Caco-2 (cell line): ENCODE measurements at regions not wholly inside any gene's neighbourhood (a gene's known extent, or its start where the extent isn't known, plus 50 kb on each side); places are given as distances from the start of the nearest gene placed in this dataset.
"Not testable (repeated sequence)": the region's sequence is repeated elsewhere in the genome, so short reads cannot be mapped to it uniquely, and the experiment has no call there.

Experiments
- BruUV-seq: library from RNA; stranded (reverse); fragments of 400-500 nt; replicated peaks from 2 replicates; lab custom pipeline; 2021; lab: Mats Ljungman, UMichigan
- CTCF ChIA-PET: fragments of 300-600 bp; sonication (Branson Sonifier 250); formaldehyde crosslinking; loops from one replicate; lab custom pipeline; 2022; ENCODE audit warnings: antibody characterized with exemption; lab: Charles Lee
- POLR2A ChIA-PET: fragments of 300-600 bp; sonication (Branson Sonifier 250); formaldehyde crosslinking; loops from one replicate; lab custom pipeline; 2022; ENCODE audit warnings: antibody characterized with exemption; lab: Charles Lee
- DNase-seq, 2 experiments: peaks; one replicate each; pipeline versions ENCODE4 v3.0.0 to v3.0.0-alpha.2; 2020 to 2022
- H3K27me3 ChIP-seq: replicated peaks from 2 replicates; pipeline ENCODE4 v1.6.0; 2011; ENCODE audit warnings: low read length; ENCODE audit not compliant: control insufficient read depth, insufficient read depth
- H3K36me3 ChIP-seq: 2 replicates; pipeline ENCODE4 v1.5.1; 2011; ENCODE audit warnings: low read length; ENCODE audit not compliant: control insufficient read depth, insufficient read depth
- H3K4me1 ChIP-seq: fragments of 250-450 bp; sonication (Bioruptor Pico); 2 replicates; pipeline ENCODE4 v1.5.1; 2020; ENCODE audit warnings: mild to moderate bottlenecking
- H3K4me3 ChIP-seq: 2 replicates; pipeline ENCODE4 v1.5.1; 2011; ENCODE audit warnings: low read depth, mild to moderate bottlenecking, control low read depth, low read length
- H3K9me3 ChIP-seq: fragments of 250-450 bp; sonication (Bioruptor Pico); 2 replicates; pipeline ENCODE4 v1.5.1; 2020; ENCODE audit warnings: mild to moderate bottlenecking, moderate library complexity
- H3K27ac Mint-ChIP-seq: one replicate; pipeline ENCODE4 v1.8.0; 2022; ENCODE audit warnings: mixed read lengths; ENCODE audit not compliant: unreplicated experiment
- H3K27me3 Mint-ChIP-seq: one replicate; pipeline ENCODE4 v1.8.0; 2022; ENCODE audit warnings: mixed read lengths; ENCODE audit not compliant: insufficient read depth, unreplicated experiment
- H3K36me3 Mint-ChIP-seq: one replicate; pipeline ENCODE4 v1.8.0; 2022; ENCODE audit warnings: mild to moderate bottlenecking, mixed read lengths; ENCODE audit not compliant: insufficient read depth, unreplicated experiment
- H3K4me1 Mint-ChIP-seq: one replicate; pipeline ENCODE4 v1.8.0; 2022; ENCODE audit warnings: low read depth, mixed read lengths; ENCODE audit not compliant: unreplicated experiment
- H3K4me3 Mint-ChIP-seq: one replicate; pipeline ENCODE4 v1.8.0; 2022; ENCODE audit warnings: mild to moderate bottlenecking, moderate library complexity, mixed read lengths; ENCODE audit not compliant: unreplicated experiment
- H3K9me3 Mint-ChIP-seq: one replicate; pipeline ENCODE4 v1.8.0; 2022; ENCODE audit warnings: mixed read lengths; ENCODE audit not compliant: unreplicated experiment
- intact Hi-C: fragments of 100-400 bp; cut with micrococcal nuclease; formaldehyde crosslinking; loops from one replicate; pipeline ENCODE4 v1.10.0; 2022; ENCODE audit not compliant: unreplicated experiment
- TF ChIP-seq, protein P1 (sequence below), 2 experiments: fragments of 200-600 bp in 1 of 2; IDR thresholded peaks; 1 replicate in 1 of 2; 2 replicates in 1 of 2; pipeline versions ENCODE4 v1.5.1 to v1.8.0; 2011 to 2022; ENCODE audit warnings: antibody characterized with exemption in 1 of 2, control low read depth in 1 of 2, inconsistent platforms in 1 of 2, low read depth in 1 of 2, low read length in 1 of 2, mild to moderate bottlenecking in 1 of 2, moderate library complexity in 1 of 2; ENCODE audit not compliant: insufficient read depth in 1 of 2, severe bottlenecking in 1 of 2, unreplicated experiment in 1 of 2

DNA sequence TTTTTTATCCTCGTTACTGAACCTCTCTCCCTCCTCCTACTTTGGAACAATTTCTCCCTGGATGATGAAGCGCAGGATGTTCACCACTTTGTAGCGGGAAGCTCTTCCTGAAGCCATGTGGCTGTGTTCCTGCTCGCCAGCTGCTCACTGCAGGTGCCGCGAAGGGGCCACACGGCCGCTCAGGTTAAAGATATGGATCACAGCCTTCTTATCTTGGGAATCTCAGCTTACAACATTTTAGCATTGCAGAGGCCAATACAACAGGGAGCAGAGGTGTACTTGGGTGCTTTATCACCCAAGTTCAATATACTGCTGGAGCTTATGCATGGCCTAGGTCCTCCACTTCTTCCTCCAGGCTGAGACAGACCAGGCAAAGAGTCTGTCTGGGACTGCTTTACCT lies 201.2 kb upstream of the G2E3 start:
- H3K4me1 Mint-ChIP-seq: peaks cover 12% of the 10 kb centered on the region
- H3K4me3 Mint-ChIP-seq: no peak overlapping the region
- Histone ChIP-seq H3K4me3 (no peak overlapping the region), H3K36me3 (no peaks in the 10 kb centered on the region), H3K9me3 (no peaks in the 10 kb centered on the region), H3K4me1 (peaks cover 10% of the 10 kb centered on the region), H3K27me3 (no peaks in the 10 kb centered on the region)
- no TSS peak for BruUV-seq
- peaks cover 10% of the 10 kb centered on the region for H3K9me3 Mint-ChIP-seq
- intact Hi-C loops: no loop called here
- no peak for DNase-seq
- ChIA-PET CTCF (no interaction called here), POLR2A (no interaction called here)
- TF ChIP-seq, protein P1, sequence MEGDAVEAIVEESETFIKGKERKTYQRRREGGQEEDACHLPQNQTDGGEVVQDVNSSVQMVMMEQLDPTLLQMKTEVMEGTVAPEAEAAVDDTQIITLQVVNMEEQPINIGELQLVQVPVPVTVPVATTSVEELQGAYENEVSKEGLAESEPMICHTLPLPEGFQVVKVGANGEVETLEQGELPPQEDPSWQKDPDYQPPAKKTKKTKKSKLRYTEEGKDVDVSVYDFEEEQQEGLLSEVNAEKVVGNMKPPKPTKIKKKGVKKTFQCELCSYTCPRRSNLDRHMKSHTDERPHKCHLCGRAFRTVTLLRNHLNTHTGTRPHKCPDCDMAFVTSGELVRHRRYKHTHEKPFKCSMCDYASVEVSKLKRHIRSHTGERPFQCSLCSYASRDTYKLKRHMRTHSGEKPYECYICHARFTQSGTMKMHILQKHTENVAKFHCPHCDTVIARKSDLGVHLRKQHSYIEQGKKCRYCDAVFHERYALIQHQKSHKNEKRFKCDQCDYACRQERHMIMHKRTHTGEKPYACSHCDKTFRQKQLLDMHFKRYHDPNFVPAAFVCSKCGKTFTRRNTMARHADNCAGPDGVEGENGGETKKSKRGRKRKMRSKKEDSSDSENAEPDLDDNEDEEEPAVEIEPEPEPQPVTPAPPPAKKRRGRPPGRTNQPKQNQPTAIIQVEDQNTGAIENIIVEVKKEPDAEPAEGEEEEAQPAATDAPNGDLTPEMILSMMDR (IDR thresholded peaks at IDR 0.05; ENCODE audit: insufficient read depth in 1 of 2, low read depth in 1 of 2, low read length in 1 of 2, severe bottlenecking in 1 of 2, unreplicated experiment in 1 of 2): no peak
- H3K27me3 Mint-ChIP-seq: no peaks in the 10 kb centered on the region
- peaks cover 5% of the 10 kb centered on the region for H3K36me3 Mint-ChIP-seq
- no peak overlapping the region for H3K27ac Mint-ChIP-seq

DNA sequence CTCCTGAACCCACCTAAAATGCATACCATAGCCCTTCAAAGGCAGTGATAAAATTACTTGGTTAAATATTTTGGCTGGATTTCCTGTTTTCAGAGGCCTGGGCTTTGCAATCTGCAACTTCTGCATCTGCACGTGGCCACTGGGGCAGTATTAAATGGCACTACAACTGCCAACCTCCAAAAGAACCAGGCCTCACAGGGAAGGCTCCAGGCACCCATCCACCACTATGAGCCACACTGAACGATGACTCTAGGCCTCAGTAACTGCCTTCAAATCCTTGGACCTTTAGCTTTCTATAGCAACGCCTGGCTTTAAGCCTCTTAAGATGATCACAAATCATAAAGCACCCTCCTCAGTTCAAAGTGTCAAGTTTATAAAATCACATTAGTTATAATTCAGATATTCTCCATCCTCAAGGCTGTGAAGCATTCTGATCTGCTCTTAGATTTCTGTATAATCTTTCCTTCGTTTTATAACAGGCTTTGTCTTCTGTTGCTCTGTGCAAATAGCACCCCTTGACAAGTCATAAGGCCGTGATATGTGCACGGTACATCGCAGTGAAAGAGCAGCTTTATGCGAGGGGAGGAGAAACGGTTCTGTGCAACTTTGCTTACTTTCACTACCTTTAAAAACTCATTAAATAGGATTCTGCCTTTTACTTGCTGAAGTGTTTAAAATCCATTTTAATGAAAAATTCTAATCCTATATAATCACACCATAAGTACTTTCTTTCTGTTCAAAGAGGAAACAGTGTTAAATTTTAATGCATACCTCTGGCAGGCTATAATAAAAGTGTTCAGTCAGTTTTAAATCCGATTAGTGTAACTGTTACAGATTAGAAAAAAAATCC lies 196.4 kb upstream of the G2E3 start:
- Mint-ChIP-seq H3K27ac (peak overlapping the region; percentile 97), H3K4me3 (peak overlapping the region; percentile 96), H3K36me3 (no peaks in the 10 kb centered on the region), H3K9me3 (peaks cover 10% of the 10 kb centered on the region), H3K27me3 (no peaks in the 10 kb centered on the region), H3K4me1 (no peaks in the 10 kb centered on the region)
- H3K36me3 ChIP-seq: no peaks in the 10 kb centered on the region
- POLR2A ChIA-PET: no interaction called here
- TF ChIP-seq, protein P1 (IDR thresholded peaks at IDR 0.05; ENCODE audit: insufficient read depth in 1 of 2, low read depth in 1 of 2, low read length in 1 of 2, severe bottlenecking in 1 of 2, unreplicated experiment in 1 of 2): no peak
- H3K4me3 ChIP-seq: peak overlapping the region; percentile 57
- peaks cover 13% of the 10 kb centered on the region for H3K4me1 ChIP-seq
- CTCF ChIA-PET: interaction anchor here (0.6 to 1.1 kb wide), 4 partner anchors 54 to 160 kb away, joined by 3 to 4 read pairs (median 4); no protein-coding TSS in a partner anchor
- no peaks in the 10 kb centered on the region for H3K27me3 ChIP-seq
- BruUV-seq: no TSS peak
- intact Hi-C loops: no loop called here
- no peaks in the 10 kb centered on the region for H3K9me3 ChIP-seq
- DNase-seq: no peak

DNA sequence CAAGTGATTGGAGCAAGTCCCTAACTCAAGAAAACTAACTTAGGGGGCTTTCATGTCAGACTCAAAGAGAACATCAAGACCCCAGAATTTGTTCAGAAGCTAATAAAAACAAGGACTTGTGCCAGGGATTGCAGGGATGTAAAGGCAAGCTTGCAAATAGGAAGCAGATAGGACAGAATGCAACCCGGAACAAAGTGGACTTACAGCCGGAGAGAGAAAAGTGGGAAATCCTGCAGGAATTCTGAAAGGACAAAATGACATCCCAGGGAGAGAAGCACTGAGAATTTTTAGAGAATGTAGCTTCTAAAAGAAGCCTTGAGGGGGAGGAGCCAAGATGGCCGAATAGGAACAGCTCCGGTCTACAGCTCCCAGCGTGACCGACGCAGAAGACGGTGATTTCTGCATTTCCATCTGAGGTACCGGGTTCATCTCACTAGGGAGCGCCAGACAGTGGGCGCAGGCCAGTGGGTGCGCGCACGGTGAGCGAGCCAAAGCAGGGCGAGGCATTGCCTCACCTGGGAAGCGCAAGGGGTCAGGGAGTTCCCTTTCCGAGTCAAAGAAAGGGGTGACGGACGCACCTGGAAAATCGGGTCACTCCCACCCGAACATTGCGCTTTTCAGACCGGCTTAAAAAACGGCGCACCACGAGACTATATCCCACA lies 195.6 kb upstream of the G2E3 start:
- Histone ChIP-seq H3K4me3 (peak overlapping the region; percentile 57), H3K4me1 (peaks cover 13% of the 10 kb centered on the region)
- CTCF ChIA-PET: interaction anchor here (0.6 to 1.1 kb wide), 5 partner anchors 9 to 159 kb away, joined by 3 to 4 read pairs (median 3); no protein-coding TSS in a partner anchor
- H3K27me3 ChIP-seq, H3K27me3 Mint-ChIP-seq, H3K4me1 Mint-ChIP-seq, H3K9me3 Mint-ChIP-seq, POLR2A ChIA-PET, H3K9me3 ChIP-seq, H3K36me3 Mint-ChIP-seq, H3K36me3 ChIP-seq, intact Hi-C loops: not testable (repeated sequence)
- Mint-ChIP-seq H3K4me3 (peak overlapping the region; percentile 96), H3K27ac (peak overlapping the region; percentile 97)
- TSS peak; percentile 60 for BruUV-seq
- DNase-seq: peak; percentile 67 to 69
